Neutrophil (primary cell): ENCODE measurements at regions not wholly inside any gene's neighbourhood (a gene's known extent, or its start where the extent isn't known, plus 50 kb on each side); places are given as distances from the start of the nearest gene placed in this dataset.

Experiments used
- H3K27ac ChIP-seq: fragments of 200-600 bp; sonication (generic); 2 replicates; pipeline ENCODE4 v1.5.1; 2016; ENCODE audit warnings: mild to moderate bottlenecking, moderate library complexity
- H3K27me3 ChIP-seq: fragments of 200-600 bp; sonication (generic); 2 replicates; pipeline ENCODE4 v1.6.0; 2016; ENCODE audit warnings: mild to moderate bottlenecking
- H3K36me3 ChIP-seq: fragments of 200-600 bp; sonication (generic); 2 replicates; pipeline ENCODE4 v1.5.1; 2017
- H3K4me1 ChIP-seq, 2 experiments: fragments of 200-600 bp in 1 of 2; sonication (generic) in 1 of 2; 1 replicate in 1 of 2; 2 replicates in 1 of 2; pipeline versions ENCODE4 v1.5.1 to v1.6.1; 2013 to 2016; ENCODE audit warnings: low read depth in 1 of 2, low read length in 1 of 2, mild to moderate bottlenecking in 1 of 2, moderate library complexity in 1 of 2; ENCODE audit not compliant: control insufficient read depth in 1 of 2, insufficient read depth in 1 of 2
- H3K4me3 ChIP-seq, 2 experiments: fragments of 200-600 bp in 1 of 2; sonication (generic) in 1 of 2; 1 replicate in 1 of 2; 2 replicates in 1 of 2; pipeline ENCODE4 v1.5.1; 2013 to 2016; ENCODE audit warnings: low read depth in 1 of 2, low read length in 1 of 2, mild to moderate bottlenecking in 1 of 2, moderate library complexity in 1 of 2
- H3K9me3 ChIP-seq: fragments of 200-600 bp; sonication (generic); 2 replicates; pipeline ENCODE4 v1.5.1; 2016
- TF ChIP-seq, protein P1 (sequence below): fragments of 200-600 bp; sonication (generic); IDR thresholded peaks from 2 replicates; pipeline ENCODE4 v1.5.1; 2016; ENCODE audit warnings: antibody characterized with exemption

GRCh38 chr5:40276426-40277102 is 403.2 kb upstream of the PTGER4 start:
- Histone ChIP-seq H3K27me3 (no peaks in the 10 kb centered on the region), H3K27ac (no peak overlapping the region), H3K36me3 (no peaks in the 10 kb centered on the region), H3K9me3 (no peaks in the 10 kb centered on the region), H3K4me3 (no peak overlapping the region), H3K4me1 (no peaks in the 10 kb centered on the region)
- TF ChIP-seq, protein P1, sequence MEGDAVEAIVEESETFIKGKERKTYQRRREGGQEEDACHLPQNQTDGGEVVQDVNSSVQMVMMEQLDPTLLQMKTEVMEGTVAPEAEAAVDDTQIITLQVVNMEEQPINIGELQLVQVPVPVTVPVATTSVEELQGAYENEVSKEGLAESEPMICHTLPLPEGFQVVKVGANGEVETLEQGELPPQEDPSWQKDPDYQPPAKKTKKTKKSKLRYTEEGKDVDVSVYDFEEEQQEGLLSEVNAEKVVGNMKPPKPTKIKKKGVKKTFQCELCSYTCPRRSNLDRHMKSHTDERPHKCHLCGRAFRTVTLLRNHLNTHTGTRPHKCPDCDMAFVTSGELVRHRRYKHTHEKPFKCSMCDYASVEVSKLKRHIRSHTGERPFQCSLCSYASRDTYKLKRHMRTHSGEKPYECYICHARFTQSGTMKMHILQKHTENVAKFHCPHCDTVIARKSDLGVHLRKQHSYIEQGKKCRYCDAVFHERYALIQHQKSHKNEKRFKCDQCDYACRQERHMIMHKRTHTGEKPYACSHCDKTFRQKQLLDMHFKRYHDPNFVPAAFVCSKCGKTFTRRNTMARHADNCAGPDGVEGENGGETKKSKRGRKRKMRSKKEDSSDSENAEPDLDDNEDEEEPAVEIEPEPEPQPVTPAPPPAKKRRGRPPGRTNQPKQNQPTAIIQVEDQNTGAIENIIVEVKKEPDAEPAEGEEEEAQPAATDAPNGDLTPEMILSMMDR, result no peak

DNA sequence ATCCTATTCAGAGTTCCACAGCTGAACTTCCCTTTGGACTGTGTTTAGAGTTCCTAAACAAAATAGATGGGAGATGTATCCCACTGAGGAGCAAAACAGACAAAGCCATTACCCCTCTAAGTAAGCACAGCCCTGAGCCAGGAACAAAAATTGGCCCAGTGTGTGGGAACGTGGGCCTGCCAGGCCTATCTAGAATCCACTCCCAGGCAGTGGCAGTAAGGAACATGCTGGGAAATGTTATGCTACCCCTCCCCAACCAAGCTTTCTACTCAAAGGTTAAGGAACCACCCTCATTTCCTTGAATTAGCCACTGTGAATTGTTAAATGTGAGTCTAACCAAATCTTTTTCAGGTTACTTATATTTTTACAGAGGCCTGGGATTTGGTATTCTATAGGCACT is 405.1 kb upstream of the PTGER4 start:
- no peaks in the 10 kb centered on the region for H3K4me1 ChIP-seq
- H3K9me3 ChIP-seq, result no peaks in the 10 kb centered on the region
- TF ChIP-seq, protein P1, result no peak
- no peaks in the 10 kb centered on the region for H3K27me3 ChIP-seq
- H3K4me3 ChIP-seq, result no peak overlapping the region
- H3K27ac ChIP-seq, result no peak overlapping the region
- H3K36me3 ChIP-seq, result no peaks in the 10 kb centered on the region

- Histone ChIP-seq H3K27me3 (no peaks in the 10 kb centered on the region), H3K4me1 (no peaks in the 10 kb centered on the region), H3K36me3 (no peaks in the 10 kb centered on the region), H3K9me3 (no peaks in the 10 kb centered on the region), H3K27ac (no peak overlapping the region), H3K4me3 (no peak overlapping the region)
- TF ChIP-seq, protein P1, result no peak
Measured at GRCh38 chr5:40273936-40274335, 405.8 kb upstream of the PTGER4 start.

GRCh38 chr5:40271476-40271875 is 408.2 kb upstream of the PTGER4 start:
- Histone ChIP-seq H3K4me1 (no peaks in the 10 kb centered on the region), H3K27me3 (no peaks in the 10 kb centered on the region), H3K36me3 (no peaks in the 10 kb centered on the region), H3K9me3 (no peaks in the 10 kb centered on the region), H3K4me3 (no peak overlapping the region), H3K27ac (no peak overlapping the region)
- TF ChIP-seq, protein P1, result no peak

DNA sequence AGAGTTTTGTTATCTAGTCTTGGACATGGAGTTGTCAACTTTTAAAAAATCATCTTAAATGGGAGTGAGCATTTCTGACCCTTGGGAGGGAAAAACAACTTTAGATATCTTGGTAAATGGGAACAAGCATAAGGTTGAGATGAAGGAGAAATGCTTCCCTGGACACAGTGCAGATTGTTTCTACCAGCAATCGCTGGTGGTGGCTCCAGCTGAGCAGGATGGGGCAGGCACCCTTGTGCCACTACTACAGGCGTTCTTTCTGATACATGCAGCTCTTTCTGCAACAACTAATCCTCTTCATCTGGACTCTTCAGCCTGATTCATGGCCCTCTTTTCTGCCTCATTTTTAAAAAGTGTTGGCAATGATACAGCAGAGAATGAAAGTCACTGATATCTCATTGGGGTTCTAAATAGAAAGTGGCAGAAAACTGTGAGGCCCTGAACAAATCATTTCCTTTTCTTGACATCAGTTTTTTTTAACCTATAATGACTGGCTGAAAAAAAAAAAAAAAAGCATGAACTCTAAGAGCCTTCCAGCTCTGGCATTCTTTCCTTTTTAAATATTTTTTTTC is 409.4 kb upstream of the PTGER4 start:
- H3K4me3 ChIP-seq, result no peak overlapping the region
- TF ChIP-seq, protein P1, result no peak
- H3K36me3 ChIP-seq, result no peaks in the 10 kb centered on the region
- H3K27ac ChIP-seq, result no peak overlapping the region
- no peaks in the 10 kb centered on the region for H3K9me3 ChIP-seq
- no peaks in the 10 kb centered on the region for H3K27me3 ChIP-seq
- H3K4me1 ChIP-seq, result no peaks in the 10 kb centered on the region
